Loucy (cell line): ENCODE measurements at regions not wholly inside any gene's neighbourhood (a gene's known extent, or its start where the extent isn't known, plus 50 kb on each side); places are given as distances from the start of the nearest gene placed in this dataset.

ENCODE experiments used
- CTCF ChIP-seq: fragments of 200-600 bp; sonication (generic); conservative IDR thresholded peaks from 2 replicates; pipeline ENCODE4 v1.5.1; 2014; ENCODE audit warnings: mild to moderate bottlenecking, antibody characterized with exemption, low read length
- EZH2phosphoT487 ChIP-seq: fragments of 200-600 bp; IDR thresholded peaks from 2 replicates; pipeline ENCODE4 v1.6.1; 2018; ENCODE audit warnings: antibody characterized with exemption, mild to moderate bottlenecking, moderate library complexity, borderline replicate concordance

GRCh38 chr13:48906200-48906599 lies 69.5 kb upstream of the FNDC3A start:
- no peak for TF ChIP-seq CTCF
- TF ChIP-seq EZH2phosphoT487, result no peak
